CD14-positive monocyte (primary cell): ENCODE measurements at regions not wholly inside any gene's neighbourhood (a gene's known extent, or its start where the extent isn't known, plus 50 kb on each side); places are given as distances from the start of the nearest gene placed in this dataset.

Source experiments
- DNase-seq, 3 donors: peaks; one replicate each; pipeline ENCODE4 v3.0.0-alpha.2; 2011 to 2022
- H2AFZ ChIP-seq: 2 replicates; pipeline ENCODE4 v1.6.0; 2012; ENCODE audit warnings: mild to moderate bottlenecking, low read depth, low read length, inconsistent platforms; ENCODE audit not compliant: insufficient read depth, poor library complexity, severe bottlenecking
- H3K27ac ChIP-seq, 2 donors: 1 replicate in 1 of 2; 2 replicates in 1 of 2; pipeline ENCODE4 v1.5.1; 2012 to 2013; ENCODE audit warnings: low read length in 2 of 2, control low read depth in 1 of 2, inconsistent platforms in 1 of 2, low read depth in 1 of 2, mild to moderate bottlenecking in 1 of 2
- H3K27me3 ChIP-seq, 2 donors: one replicate each; pipeline versions ENCODE4 v1.6.0 to v1.6.1; 2011 to 2013; ENCODE audit warnings: low read length in 2 of 2; ENCODE audit not compliant: control insufficient read depth in 2 of 2, insufficient read depth in 2 of 2
- H3K36me3 ChIP-seq, 2 donors: replicated peaks in 1 of 2; 1 replicate in 1 of 2; 2 replicates in 1 of 2; pipeline versions ENCODE4 v1.5.1 to v1.6.1; 2012 to 2013; ENCODE audit warnings: low read length in 2 of 2, control low read depth in 1 of 2, inconsistent platforms in 1 of 2, mild to moderate bottlenecking in 1 of 2; ENCODE audit not compliant: insufficient read depth in 2 of 2, control insufficient read depth in 1 of 2
- H3K4me1 ChIP-seq, 2 donors: 1 replicate in 1 of 2; 2 replicates in 1 of 2; pipeline versions ENCODE4 v1.5.1 to v1.6.1; 2012 to 2013; ENCODE audit warnings: low read length in 2 of 2, control low read depth in 1 of 2, inconsistent platforms in 1 of 2, mild to moderate bottlenecking in 1 of 2, moderate library complexity in 1 of 2; ENCODE audit not compliant: insufficient read depth in 2 of 2, control insufficient read depth in 1 of 2
- H3K4me2 ChIP-seq: replicated peaks from 2 replicates; pipeline ENCODE3; 2012; ENCODE audit warnings: low read length, moderate library complexity, mild to moderate bottlenecking; ENCODE audit not compliant: poor library complexity, severe bottlenecking; ENCODE audit errors: extremely low read depth
- H3K4me3 ChIP-seq, 3 experiments: fragments of 200-600 bp in 1 of 3; sonication (generic) in 1 of 3; replicated peaks in 1 of 3; 1 replicate in 2 of 3; 2 replicates in 1 of 3; pipeline ENCODE4 v1.5.1; 2011 to 2013; ENCODE audit warnings: low read length in 3 of 3, mild to moderate bottlenecking in 3 of 3, control low read depth in 2 of 3, low read depth in 2 of 3, inconsistent platforms in 1 of 3, moderate library complexity in 1 of 3
- H3K79me2 ChIP-seq: 2 replicates; pipeline ENCODE4 v1.6.0; 2012; ENCODE audit warnings: mild to moderate bottlenecking, control low read depth, inconsistent platforms, low read length, moderate library complexity; ENCODE audit not compliant: insufficient read depth
- H3K9ac ChIP-seq: 2 replicates; pipeline ENCODE4 v1.6.0; 2017; ENCODE audit warnings: low read length, mild to moderate bottlenecking; ENCODE audit not compliant: insufficient read depth, poor library complexity, severe bottlenecking
- H3K9me3 ChIP-seq, 2 donors: replicated peaks in 1 of 2; 1 replicate in 1 of 2; 2 replicates in 1 of 2; pipeline versions ENCODE4 v1.5.1 to v1.6.1; 2012 to 2013; ENCODE audit warnings: low read length in 2 of 2, control low read depth in 1 of 2; ENCODE audit not compliant: control insufficient read depth in 1 of 2, insufficient read depth in 1 of 2
- H4K20me1 ChIP-seq: 2 replicates; pipeline ENCODE4 v1.6.0; 2012; ENCODE audit warnings: mild to moderate bottlenecking, low read length, control low read depth, moderate library complexity; ENCODE audit not compliant: insufficient read depth
- H3K27ac Mint-ChIP-seq, 7 donors: one replicate each; pipeline ENCODE4 v1.8.0; 2020; ENCODE audit warnings: mild to moderate bottlenecking in 7 of 7, mixed read lengths in 7 of 7, moderate library complexity in 6 of 7, inconsistent platforms in 2 of 7
- H3K27me3 Mint-ChIP-seq, 3 donors: one replicate each; pipeline ENCODE4 v1.8.0; 2021 to 2022; ENCODE audit warnings: low read depth in 3 of 3, mild to moderate bottlenecking in 3 of 3, mixed read lengths in 3 of 3, moderate library complexity in 3 of 3, inconsistent platforms in 1 of 3
- H3K36me3 Mint-ChIP-seq, 2 donors: one replicate each; pipeline ENCODE4 v1.8.0; 2020; ENCODE audit warnings: mixed read lengths in 2 of 2, inconsistent platforms in 1 of 2, mild to moderate bottlenecking in 1 of 2
- H3K4me1 Mint-ChIP-seq: one replicate; pipeline ENCODE4 v1.8.0; 2020; ENCODE audit warnings: mild to moderate bottlenecking, mixed read lengths
- H3K4me3 Mint-ChIP-seq, 2 donors: one replicate each; pipeline ENCODE4 v1.8.0; 2020; ENCODE audit warnings: mild to moderate bottlenecking in 2 of 2, mixed read lengths in 2 of 2, moderate library complexity in 1 of 2
- H3K9me3 Mint-ChIP-seq, 7 donors: one replicate each; pipeline ENCODE4 v1.8.0; 2020 to 2022; ENCODE audit warnings: mixed read lengths in 7 of 7, mild to moderate bottlenecking in 6 of 7, moderate library complexity in 6 of 7, inconsistent platforms in 2 of 7
- WGBS: methylation state at CpG from one replicate; pipeline ENCODE4 v1.1.5; 2013; ENCODE audit warnings: missing lambda C conversion rate; ENCODE audit not compliant: insufficient coverage; 5-methylcytosine and 5-hydroxymethylcytosine counted together
- intact Hi-C, 2 donors: fragments of 100-400 bp; cut with micrococcal nuclease; formaldehyde crosslinking; loops; one replicate each; pipeline versions ENCODE4 v1.15.0 to v1.15.1; 2023
- TF ChIP-seq, protein P1 (sequence below): fragments of 200-600 bp; IDR thresholded peaks from one replicate; pipeline ENCODE4 v1.8.0; 2022; ENCODE audit warnings: antibody characterized with exemption, mild to moderate bottlenecking

DNA sequence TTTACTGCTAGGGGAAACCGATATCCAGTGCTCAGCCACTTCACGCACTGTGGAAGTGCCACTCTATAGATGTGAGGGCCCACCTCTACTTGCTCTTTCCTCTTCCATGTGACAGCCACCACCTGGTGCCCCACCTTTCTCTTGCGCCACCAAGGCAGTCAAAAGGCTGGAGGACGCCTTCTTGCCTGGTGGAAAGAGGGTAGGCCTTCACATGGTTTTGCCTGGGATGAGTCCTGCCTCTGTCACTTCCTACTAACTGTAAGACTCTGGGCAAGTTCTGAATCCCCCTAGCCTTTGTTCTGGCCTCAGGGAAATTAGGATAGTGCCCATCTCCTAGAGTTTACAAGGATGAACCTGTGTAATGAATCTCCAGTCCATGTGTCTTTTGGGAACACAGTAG is 66.1 kb upstream of the ODC1 start:
- Histone ChIP-seq H4K20me1 (no peaks in the 10 kb centered on the region), H3K4me3 (no peak overlapping the region), H3K36me3 (no peaks in the 10 kb centered on the region), H3K27me3 (no peaks in the 10 kb centered on the region), H3K79me2 (no peaks in the 10 kb centered on the region), H3K4me2 (no peak overlapping the region), H3K27ac (no peak overlapping the region), H2AFZ (no peak overlapping the region), H3K9me3 (peaks cover 22 to 30% of the 10 kb centered on the region in 2 donors), H3K4me1 (no peaks in the 10 kb centered on the region), H3K9ac (no peak overlapping the region)
- peaks cover 12 to 31% (median 24%) of the 10 kb centered on the region in 7 donors for H3K9me3 Mint-ChIP-seq
- no peaks in the 10 kb centered on the region for H3K4me1 Mint-ChIP-seq
- H3K27me3 Mint-ChIP-seq = peaks cover 6 to 7% (median 6%) of the 10 kb centered on the region in 3 donors
- H3K36me3 Mint-ChIP-seq = peaks cover 0 to 5% of the 10 kb centered on the region in 2 donors
- TF ChIP-seq, protein P1, sequence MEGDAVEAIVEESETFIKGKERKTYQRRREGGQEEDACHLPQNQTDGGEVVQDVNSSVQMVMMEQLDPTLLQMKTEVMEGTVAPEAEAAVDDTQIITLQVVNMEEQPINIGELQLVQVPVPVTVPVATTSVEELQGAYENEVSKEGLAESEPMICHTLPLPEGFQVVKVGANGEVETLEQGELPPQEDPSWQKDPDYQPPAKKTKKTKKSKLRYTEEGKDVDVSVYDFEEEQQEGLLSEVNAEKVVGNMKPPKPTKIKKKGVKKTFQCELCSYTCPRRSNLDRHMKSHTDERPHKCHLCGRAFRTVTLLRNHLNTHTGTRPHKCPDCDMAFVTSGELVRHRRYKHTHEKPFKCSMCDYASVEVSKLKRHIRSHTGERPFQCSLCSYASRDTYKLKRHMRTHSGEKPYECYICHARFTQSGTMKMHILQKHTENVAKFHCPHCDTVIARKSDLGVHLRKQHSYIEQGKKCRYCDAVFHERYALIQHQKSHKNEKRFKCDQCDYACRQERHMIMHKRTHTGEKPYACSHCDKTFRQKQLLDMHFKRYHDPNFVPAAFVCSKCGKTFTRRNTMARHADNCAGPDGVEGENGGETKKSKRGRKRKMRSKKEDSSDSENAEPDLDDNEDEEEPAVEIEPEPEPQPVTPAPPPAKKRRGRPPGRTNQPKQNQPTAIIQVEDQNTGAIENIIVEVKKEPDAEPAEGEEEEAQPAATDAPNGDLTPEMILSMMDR = no peak
- H3K27ac Mint-ChIP-seq = no peak overlapping the region
- intact Hi-C loops = no loop called here
- no CpG with 5 or more reads among the region's 4 CpGs for WGBS
- H3K4me3 Mint-ChIP-seq = no peak overlapping the region
- DNase-seq = no peak

DNA sequence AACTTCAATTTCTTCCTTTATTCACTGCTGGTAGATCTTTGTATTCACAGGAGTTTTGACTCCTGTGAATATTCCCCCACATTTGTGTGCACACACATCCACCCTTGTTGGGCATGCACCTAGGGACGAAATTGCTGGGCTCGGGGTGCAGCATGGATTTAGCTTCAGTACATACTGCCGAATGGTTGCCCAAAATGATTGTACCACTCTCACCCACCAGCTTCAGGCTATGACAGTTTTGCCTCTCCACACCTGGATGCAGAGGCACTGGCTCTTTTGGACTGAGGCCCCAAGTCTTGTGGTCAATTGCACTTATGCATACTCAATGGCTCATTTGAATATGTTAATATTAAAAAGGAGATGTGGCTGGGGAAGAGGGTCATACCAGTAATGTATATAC is 65.1 kb upstream of the ODC1 start:
- no peaks in the 10 kb centered on the region for H3K4me1 ChIP-seq
- H3K9me3 ChIP-seq = peaks cover 22 to 30% of the 10 kb centered on the region in 2 donors
- TF ChIP-seq, protein P1 = no peak
- Mint-ChIP-seq H3K4me1 (no peaks in the 10 kb centered on the region), H3K9me3 (peaks cover 12 to 31% (median 24%) of the 10 kb centered on the region in 7 donors), H3K27ac (peak overlapping the region in 1 of 7 donors; percentile 54), H3K27me3 (peaks cover 10 to 11% (median 10%) of the 10 kb centered on the region in 3 donors), H3K4me3 (no peak overlapping the region), H3K36me3 (peaks cover 0 to 5% of the 10 kb centered on the region in 2 donors)
- no peaks in the 10 kb centered on the region for H4K20me1 ChIP-seq
- no peak overlapping the region for H2AFZ ChIP-seq
- intact Hi-C loops = no loop called here
- DNase-seq = no peak
- H3K36me3 ChIP-seq = no peaks in the 10 kb centered on the region
- no peaks in the 10 kb centered on the region for H3K27me3 ChIP-seq
- no peak overlapping the region for H3K4me3 ChIP-seq
- H3K4me2 ChIP-seq = no peak overlapping the region
- WGBS = 100% methylated on average over 3 of the region's 3 CpGs
- no peaks in the 10 kb centered on the region for H3K79me2 ChIP-seq
- no peak overlapping the region for H3K27ac ChIP-seq
- H3K9ac ChIP-seq = no peak overlapping the region
